Upper lobe of right lung (tissue), 1 donor: ENCODE measurements at regions not wholly inside any gene's neighbourhood (a gene's known extent, or its start where the extent isn't known, plus 50 kb on each side); places are given as distances from the start of the nearest gene placed in this dataset.

Experiments used
- ATAC-seq: fragments of 200-7000 bp; cut with Tn5 transposase; one replicate; pipeline ENCODE4 v1.9.1; 2020; ENCODE audit warnings: mild to moderate bottlenecking, moderate library complexity
- DNase-seq: peaks from one replicate; pipeline ENCODE4 v3.0.0-alpha.2; 2020
- H3K27ac ChIP-seq: fragments of 200-600 bp; one replicate; pipeline ENCODE4 v1.8.0; 2022
- H3K27me3 ChIP-seq: fragments of 200-600 bp; one replicate; pipeline ENCODE4 v1.8.0; 2022; ENCODE audit warnings: mild to moderate bottlenecking
- H3K36me3 ChIP-seq: fragments of 200-600 bp; one replicate; pipeline ENCODE4 v1.8.0; 2022
- H3K4me1 ChIP-seq: fragments of 200-600 bp; one replicate; pipeline ENCODE4 v1.8.0; 2022
- H3K4me3 ChIP-seq: fragments of 200-600 bp; one replicate; pipeline ENCODE4 v1.8.0; 2022; ENCODE audit warnings: mild to moderate bottlenecking
- H3K9me3 ChIP-seq: fragments of 200-600 bp; one replicate; pipeline ENCODE4 v1.8.0; 2022
- intact Hi-C: fragments of 100-400 bp; cut with DNase I; formaldehyde crosslinking; loops from one replicate; pipeline ENCODE4 v1.11.0; 2022
- TF ChIP-seq, protein P1 (sequence below): fragments of 200-600 bp; IDR thresholded peaks from one replicate; pipeline ENCODE4 v1.8.0; 2022; ENCODE audit warnings: antibody characterized with exemption
- donor health status: DM: no; HTN: yes; CAD: no; lungs with severe emphysema.

DNA sequence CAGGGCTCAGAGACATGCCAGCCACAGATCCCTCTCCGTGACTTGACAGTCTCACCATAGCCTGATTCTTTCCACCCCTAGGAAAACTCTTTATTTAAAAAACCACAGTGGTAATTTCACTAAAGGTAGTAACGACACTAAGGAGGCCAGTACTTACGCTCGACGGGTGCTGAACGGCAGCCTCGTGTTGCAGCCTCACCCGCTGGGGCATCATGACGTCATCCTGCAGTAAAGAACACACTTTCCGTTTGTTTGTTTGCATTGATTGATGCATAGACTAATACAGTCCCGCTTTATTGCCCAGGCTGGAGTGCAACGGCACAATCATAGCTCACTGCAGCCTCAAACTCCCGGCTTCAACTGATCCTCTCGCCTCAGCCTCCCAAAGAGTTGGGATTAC is 65.1 kb upstream of the METRNL start:
- no peak for DNase-seq
- intact Hi-C loops = no loop called here
- TF ChIP-seq, protein P1, sequence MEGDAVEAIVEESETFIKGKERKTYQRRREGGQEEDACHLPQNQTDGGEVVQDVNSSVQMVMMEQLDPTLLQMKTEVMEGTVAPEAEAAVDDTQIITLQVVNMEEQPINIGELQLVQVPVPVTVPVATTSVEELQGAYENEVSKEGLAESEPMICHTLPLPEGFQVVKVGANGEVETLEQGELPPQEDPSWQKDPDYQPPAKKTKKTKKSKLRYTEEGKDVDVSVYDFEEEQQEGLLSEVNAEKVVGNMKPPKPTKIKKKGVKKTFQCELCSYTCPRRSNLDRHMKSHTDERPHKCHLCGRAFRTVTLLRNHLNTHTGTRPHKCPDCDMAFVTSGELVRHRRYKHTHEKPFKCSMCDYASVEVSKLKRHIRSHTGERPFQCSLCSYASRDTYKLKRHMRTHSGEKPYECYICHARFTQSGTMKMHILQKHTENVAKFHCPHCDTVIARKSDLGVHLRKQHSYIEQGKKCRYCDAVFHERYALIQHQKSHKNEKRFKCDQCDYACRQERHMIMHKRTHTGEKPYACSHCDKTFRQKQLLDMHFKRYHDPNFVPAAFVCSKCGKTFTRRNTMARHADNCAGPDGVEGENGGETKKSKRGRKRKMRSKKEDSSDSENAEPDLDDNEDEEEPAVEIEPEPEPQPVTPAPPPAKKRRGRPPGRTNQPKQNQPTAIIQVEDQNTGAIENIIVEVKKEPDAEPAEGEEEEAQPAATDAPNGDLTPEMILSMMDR = no peak
- no peaks in the 10 kb centered on the region for H3K4me1 ChIP-seq
- no peak overlapping the region for H3K4me3 ChIP-seq
- H3K27ac ChIP-seq = no peak overlapping the region
- no peaks in the 10 kb centered on the region for H3K27me3 ChIP-seq
- ATAC-seq = no peak
- no peaks in the 10 kb centered on the region for H3K9me3 ChIP-seq
- H3K36me3 ChIP-seq = no peaks in the 10 kb centered on the region

DNA sequence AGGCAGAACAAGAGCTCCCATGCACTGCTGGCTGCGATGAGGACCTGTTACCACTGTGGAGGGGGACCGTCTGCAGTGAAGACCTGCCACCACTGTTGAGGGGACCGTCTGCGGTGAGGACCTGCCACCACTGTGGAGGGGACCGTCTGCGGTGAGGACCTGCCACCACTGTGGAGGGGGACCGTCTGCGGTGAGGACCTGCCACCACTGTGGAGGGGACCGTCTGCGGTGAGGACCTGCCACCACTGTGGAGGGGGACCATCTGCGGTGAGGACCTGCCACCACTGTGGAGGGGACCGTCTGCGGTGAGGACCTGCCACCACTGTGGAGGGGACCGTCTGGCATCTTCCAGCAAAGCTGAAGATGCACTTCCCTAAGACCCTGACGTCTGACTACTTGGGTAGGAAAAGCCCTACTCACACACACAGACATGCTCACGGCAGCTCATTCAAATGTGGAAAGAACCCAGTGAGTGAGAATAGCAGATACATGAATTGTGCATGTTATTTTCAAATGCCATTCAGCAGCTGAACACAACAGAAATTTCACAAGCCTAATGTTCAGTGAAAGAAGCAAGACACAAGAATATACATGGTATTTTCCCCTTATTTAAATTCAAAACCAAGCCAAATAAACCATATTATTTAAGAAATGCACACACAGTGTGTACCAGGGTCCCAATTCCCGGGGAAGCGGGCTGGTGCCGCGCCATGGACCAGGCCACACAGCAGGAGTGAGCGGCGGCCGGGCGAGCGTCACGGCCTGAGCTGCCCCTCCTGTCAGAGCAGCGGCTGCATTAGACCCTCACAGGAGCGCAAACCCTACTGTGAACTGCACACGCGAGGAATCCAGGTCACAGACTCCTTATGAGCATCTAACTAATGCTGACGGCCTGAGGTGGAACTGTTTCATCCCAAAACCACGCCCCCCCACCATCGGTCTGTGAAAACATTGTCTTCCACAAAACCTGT is 64.2 kb upstream of the METRNL start:
- Histone ChIP-seq H3K4me3 (no peak overlapping the region), H3K27ac (no peak overlapping the region), H3K27me3 (no peaks in the 10 kb centered on the region), H3K9me3 (no peaks in the 10 kb centered on the region), H3K36me3 (no peaks in the 10 kb centered on the region), H3K4me1 (no peaks in the 10 kb centered on the region)
- intact Hi-C loops = no loop called here
- ATAC-seq (no peak), DNase-seq (no peak)
- TF ChIP-seq, protein P1 = no peak

DNA sequence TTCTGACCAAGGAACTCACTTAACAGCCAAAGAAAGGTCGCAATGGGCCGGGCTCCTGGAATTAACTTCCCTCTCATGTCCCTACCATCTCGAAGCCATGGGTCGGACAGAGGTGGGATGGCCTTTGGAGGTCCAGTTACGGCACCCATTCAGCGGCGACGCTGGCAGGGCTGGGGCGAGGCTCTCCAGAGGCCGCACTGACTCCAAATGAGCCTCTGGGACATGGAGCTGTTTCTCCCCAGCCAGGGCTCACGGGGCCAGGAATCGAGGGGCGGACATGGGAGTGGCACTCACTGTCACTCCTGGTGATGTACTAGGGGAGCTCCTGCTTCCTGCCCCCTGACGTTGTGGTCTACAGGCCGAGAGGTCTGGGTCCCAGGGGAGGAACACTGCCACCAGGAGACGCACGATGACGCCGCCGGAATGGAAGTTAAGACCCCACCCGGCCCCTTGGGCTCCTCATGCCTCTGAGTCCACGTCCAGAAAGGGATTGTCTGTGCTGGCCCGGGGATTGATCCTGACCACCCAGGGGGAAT is 60.7 kb upstream of the METRNL start:
- Histone ChIP-seq H3K36me3 (no peaks in the 10 kb centered on the region), H3K9me3 (no peaks in the 10 kb centered on the region), H3K27me3 (no peaks in the 10 kb centered on the region), H3K4me1 (no peaks in the 10 kb centered on the region), H3K27ac (no peak overlapping the region), H3K4me3 (no peak overlapping the region)
- intact Hi-C loops = no loop called here
- no peak for DNase-seq
- ATAC-seq = no peak
- TF ChIP-seq, protein P1 = no peak

DNA sequence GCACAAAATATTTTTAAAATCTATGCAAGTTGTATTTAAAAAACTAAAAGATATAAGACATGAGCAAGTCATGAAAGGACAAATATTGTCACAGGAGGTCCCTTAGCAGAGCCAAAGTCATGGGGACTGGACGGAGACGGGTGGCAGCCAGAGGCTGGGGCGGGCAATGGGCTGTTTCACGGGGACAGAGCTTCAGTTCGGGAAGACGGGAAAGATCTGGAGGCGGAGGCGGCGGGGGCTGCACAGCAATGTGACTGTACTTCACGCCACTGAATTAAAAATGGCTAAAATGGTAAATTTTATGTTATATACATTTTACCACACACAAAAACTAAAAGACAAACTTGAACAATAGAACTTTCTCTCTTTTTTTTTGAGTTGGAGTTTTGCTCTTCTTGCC is 60.0 kb upstream of the METRNL start:
- intact Hi-C loops = no loop called here
- Histone ChIP-seq H3K36me3 (no peaks in the 10 kb centered on the region), H3K27ac (no peak overlapping the region), H3K27me3 (no peaks in the 10 kb centered on the region), H3K4me3 (no peak overlapping the region), H3K9me3 (no peaks in the 10 kb centered on the region), H3K4me1 (no peaks in the 10 kb centered on the region)
- TF ChIP-seq, protein P1 = no peak
- DNase-seq = no peak
- ATAC-seq = no peak

DNA sequence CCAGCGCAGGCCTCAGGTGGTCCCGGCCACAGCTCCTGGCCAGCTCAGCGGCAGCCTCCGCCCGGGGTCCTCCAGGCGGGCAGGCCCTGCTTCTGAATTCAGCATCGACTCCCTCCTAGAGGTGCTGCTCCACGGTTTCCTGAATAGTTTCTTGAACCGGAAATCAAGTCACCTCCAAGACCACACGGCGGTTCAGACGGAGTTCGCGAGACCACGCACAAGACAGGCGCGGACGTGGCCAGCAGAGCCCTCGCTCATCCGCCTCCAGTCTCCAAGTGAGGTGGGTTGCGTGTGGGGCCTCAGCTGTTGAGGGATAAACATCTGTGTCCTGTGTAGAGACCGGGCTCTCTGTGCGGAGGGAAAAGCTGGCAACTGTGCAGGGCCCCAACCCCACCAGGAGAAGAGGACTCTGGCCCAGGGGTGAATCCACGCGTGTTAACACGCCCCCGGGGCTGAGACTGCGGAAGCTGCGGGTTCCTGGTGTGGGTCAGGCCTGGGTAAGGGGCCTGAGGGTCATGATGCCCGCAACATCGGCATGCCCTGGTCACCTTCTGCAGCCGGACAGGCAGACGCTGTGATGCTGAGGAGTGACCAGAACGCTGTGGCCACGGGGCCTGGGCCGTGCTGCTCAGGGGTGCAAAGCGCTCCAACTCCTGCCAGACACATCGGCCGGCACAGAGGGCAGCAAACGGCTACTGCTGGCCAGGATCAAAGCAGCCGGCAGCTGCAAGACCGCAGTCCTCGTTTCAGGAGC is 55.0 kb upstream of the METRNL start:
- no peak for DNase-seq
- intact Hi-C loops = no loop called here
- no peak overlapping the region for H3K27ac ChIP-seq
- H3K4me1 ChIP-seq = no peaks in the 10 kb centered on the region
- H3K4me3 ChIP-seq = no peak overlapping the region
- no peaks in the 10 kb centered on the region for H3K9me3 ChIP-seq
- H3K36me3 ChIP-seq = no peaks in the 10 kb centered on the region
- no peaks in the 10 kb centered on the region for H3K27me3 ChIP-seq
- TF ChIP-seq, protein P1 = no peak
- peak; percentile 16 for ATAC-seq
